Osteoblast (primary cell): ENCODE measurements at regions not wholly inside any gene's neighbourhood (a gene's known extent, or its start where the extent isn't known, plus 50 kb on each side); places are given as distances from the start of the nearest gene placed in this dataset.
A peak's percentile ranks its signal among the peaks of the same experiment; 100 is the strongest.

Experiments
- DNase-seq: peaks from one replicate; pipeline ENCODE4 v3.0.0; 2011; ENCODE audit warnings: low spot score, mixed read lengths; ENCODE audit not compliant: insufficient read length; ENCODE audit errors: missing footprints
- H2AFZ ChIP-seq: 2 replicates; pipeline ENCODE4 v1.6.0; 2011; ENCODE audit warnings: mild to moderate bottlenecking, low read length
- H3K27ac ChIP-seq: 2 replicates; pipeline ENCODE4 v1.5.1; 2011; ENCODE audit warnings: mild to moderate bottlenecking, low read depth, low read length, moderate library complexity
- H3K27me3 ChIP-seq: 2 replicates; pipeline ENCODE4 v1.6.0; 2012; ENCODE audit warnings: mild to moderate bottlenecking, control low read depth, inconsistent platforms, low read length, moderate library complexity; ENCODE audit not compliant: insufficient read depth
- H3K36me3 ChIP-seq: 2 replicates; pipeline ENCODE4 v1.5.1; 2011; ENCODE audit warnings: mild to moderate bottlenecking, low read length, control low read depth, moderate library complexity; ENCODE audit not compliant: insufficient read depth
- H3K4me1 ChIP-seq: 2 replicates; pipeline ENCODE4 v1.5.1; 2011; ENCODE audit warnings: mild to moderate bottlenecking, low read length, control low read depth, moderate library complexity; ENCODE audit not compliant: insufficient read depth
- H3K4me2 ChIP-seq: 2 replicates; pipeline ENCODE4 v1.6.0; 2011; ENCODE audit warnings: mild to moderate bottlenecking, low read length; ENCODE audit not compliant: insufficient read depth
- H3K4me3 ChIP-seq: fragments of 200-600 bp; sonication (generic); 3 replicates; pipeline ENCODE4 v1.5.1; 2012; ENCODE audit warnings: mild to moderate bottlenecking, low read length, inconsistent platforms; ENCODE audit not compliant: insufficient read depth
- H3K79me2 ChIP-seq: 2 replicates; pipeline ENCODE4 v1.6.0; 2012; ENCODE audit warnings: mild to moderate bottlenecking, low read length, control low read depth, inconsistent platforms; ENCODE audit not compliant: insufficient read depth
- H3K9me3 ChIP-seq: 2 replicates; pipeline ENCODE4 v1.5.1; 2011; ENCODE audit warnings: low read depth, low read length, control low read depth
- H4K20me1 ChIP-seq: 2 replicates; pipeline ENCODE4 v1.6.0; 2012; ENCODE audit warnings: mild to moderate bottlenecking, low read length, control low read depth; ENCODE audit not compliant: insufficient read depth
- TF ChIP-seq, protein P1 (sequence below): IDR thresholded peaks from 2 replicates; pipeline ENCODE4 v1.5.1; 2011; ENCODE audit warnings: mild to moderate bottlenecking, low read depth, low read length, moderate library complexity; ENCODE audit errors: extremely low read depth

DNA sequence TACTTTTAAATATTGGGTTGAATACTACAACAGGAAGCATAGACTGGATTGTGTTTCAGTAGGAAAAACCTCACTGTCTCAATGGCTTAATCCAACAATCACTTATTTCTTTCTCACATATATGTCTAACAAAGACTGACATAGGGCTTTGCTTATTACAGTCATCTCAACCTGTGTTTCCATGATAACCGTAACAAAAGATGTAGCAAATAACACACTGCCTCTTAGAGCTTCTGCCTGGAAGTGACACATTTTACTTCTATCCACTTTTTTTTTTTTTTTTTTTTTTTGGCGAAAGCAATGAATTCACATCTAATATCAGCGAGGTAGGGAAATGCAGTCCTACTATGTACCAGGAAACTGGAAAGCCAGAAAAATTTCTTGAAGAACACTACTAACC is 204.9 kb upstream of the CDKN2B start:
- H3K79me2 ChIP-seq: no peaks in the 10 kb centered on the region
- TF ChIP-seq, protein P1, sequence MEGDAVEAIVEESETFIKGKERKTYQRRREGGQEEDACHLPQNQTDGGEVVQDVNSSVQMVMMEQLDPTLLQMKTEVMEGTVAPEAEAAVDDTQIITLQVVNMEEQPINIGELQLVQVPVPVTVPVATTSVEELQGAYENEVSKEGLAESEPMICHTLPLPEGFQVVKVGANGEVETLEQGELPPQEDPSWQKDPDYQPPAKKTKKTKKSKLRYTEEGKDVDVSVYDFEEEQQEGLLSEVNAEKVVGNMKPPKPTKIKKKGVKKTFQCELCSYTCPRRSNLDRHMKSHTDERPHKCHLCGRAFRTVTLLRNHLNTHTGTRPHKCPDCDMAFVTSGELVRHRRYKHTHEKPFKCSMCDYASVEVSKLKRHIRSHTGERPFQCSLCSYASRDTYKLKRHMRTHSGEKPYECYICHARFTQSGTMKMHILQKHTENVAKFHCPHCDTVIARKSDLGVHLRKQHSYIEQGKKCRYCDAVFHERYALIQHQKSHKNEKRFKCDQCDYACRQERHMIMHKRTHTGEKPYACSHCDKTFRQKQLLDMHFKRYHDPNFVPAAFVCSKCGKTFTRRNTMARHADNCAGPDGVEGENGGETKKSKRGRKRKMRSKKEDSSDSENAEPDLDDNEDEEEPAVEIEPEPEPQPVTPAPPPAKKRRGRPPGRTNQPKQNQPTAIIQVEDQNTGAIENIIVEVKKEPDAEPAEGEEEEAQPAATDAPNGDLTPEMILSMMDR: no peak
- peak overlapping the region; percentile 35 for H3K27ac ChIP-seq
- H3K36me3 ChIP-seq: no peaks in the 10 kb centered on the region
- peaks cover 51% of the 10 kb centered on the region for H3K4me1 ChIP-seq
- no peaks in the 10 kb centered on the region for H3K9me3 ChIP-seq
- no peak overlapping the region for H3K4me2 ChIP-seq
- no peak overlapping the region for H3K4me3 ChIP-seq
- no peaks in the 10 kb centered on the region for H4K20me1 ChIP-seq
- no peaks in the 10 kb centered on the region for H3K27me3 ChIP-seq
- H2AFZ ChIP-seq: no peak overlapping the region
- DNase-seq: no peak

DNA sequence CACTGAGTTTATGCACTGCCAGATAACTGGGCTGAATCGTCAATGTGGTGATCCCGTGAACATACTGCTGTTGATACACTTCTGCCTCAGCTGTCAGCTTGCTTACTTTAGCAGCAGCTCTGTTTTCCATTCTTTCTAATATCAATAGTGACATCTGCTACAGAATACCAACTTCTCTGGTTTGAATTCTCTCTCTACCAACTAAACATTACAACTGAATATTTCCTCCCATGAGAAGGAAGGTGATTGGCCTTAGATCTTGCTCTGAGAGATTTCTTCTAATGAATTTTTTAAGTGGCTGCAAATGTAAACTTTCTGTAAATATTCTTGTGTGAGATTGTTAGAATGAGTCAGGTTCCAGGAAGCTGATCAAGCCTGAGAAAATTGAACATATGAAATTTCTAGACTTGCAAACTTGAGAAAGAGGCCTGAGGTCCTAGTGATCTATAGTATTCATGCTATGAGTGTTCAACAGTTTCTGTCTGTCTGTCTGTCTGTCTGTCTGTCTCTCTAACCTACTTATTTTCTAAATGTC is 205.5 kb upstream of the CDKN2B start:
- TF ChIP-seq, protein P1: no peak
- no peaks in the 10 kb centered on the region for H3K27me3 ChIP-seq
- peaks cover 46% of the 10 kb centered on the region for H3K4me1 ChIP-seq
- no peak overlapping the region for H3K4me3 ChIP-seq
- H2AFZ ChIP-seq: peak overlapping the region; percentile 36
- no peak overlapping the region for H3K4me2 ChIP-seq
- no peaks in the 10 kb centered on the region for H3K36me3 ChIP-seq
- H3K79me2 ChIP-seq: no peaks in the 10 kb centered on the region
- H4K20me1 ChIP-seq: no peaks in the 10 kb centered on the region
- no peaks in the 10 kb centered on the region for H3K9me3 ChIP-seq
- DNase-seq: peak; percentile 48
- peak overlapping the region; percentile 35 for H3K27ac ChIP-seq

DNA sequence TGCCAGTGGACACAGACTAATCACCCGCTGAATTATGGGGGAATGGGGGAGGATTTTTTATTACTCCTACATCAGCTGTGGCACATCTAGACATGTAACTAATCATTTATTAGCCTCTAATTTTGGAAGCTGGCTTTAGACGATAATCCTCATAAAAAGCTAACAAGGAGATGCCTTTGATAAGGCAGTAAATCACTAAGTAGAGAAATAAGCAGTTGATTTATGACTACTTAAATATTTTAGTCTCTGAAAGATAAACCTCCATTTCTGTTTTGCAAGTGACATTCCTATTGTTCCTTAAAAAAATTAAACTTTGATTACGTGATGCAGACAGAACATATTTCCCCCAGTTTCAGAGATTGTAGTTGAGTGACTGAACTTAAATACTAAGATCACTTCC is 206.4 kb upstream of the CDKN2B start:
- no peaks in the 10 kb centered on the region for H3K36me3 ChIP-seq
- no peaks in the 10 kb centered on the region for H3K9me3 ChIP-seq
- H3K4me1 ChIP-seq: peaks cover 42% of the 10 kb centered on the region
- H4K20me1 ChIP-seq: no peaks in the 10 kb centered on the region
- no peaks in the 10 kb centered on the region for H3K27me3 ChIP-seq
- H2AFZ ChIP-seq: no peak overlapping the region
- no peaks in the 10 kb centered on the region for H3K79me2 ChIP-seq
- no peak overlapping the region for H3K4me3 ChIP-seq
- no peak overlapping the region for H3K4me2 ChIP-seq
- TF ChIP-seq, protein P1: no peak
- H3K27ac ChIP-seq: no peak overlapping the region
- no peak for DNase-seq

DNA sequence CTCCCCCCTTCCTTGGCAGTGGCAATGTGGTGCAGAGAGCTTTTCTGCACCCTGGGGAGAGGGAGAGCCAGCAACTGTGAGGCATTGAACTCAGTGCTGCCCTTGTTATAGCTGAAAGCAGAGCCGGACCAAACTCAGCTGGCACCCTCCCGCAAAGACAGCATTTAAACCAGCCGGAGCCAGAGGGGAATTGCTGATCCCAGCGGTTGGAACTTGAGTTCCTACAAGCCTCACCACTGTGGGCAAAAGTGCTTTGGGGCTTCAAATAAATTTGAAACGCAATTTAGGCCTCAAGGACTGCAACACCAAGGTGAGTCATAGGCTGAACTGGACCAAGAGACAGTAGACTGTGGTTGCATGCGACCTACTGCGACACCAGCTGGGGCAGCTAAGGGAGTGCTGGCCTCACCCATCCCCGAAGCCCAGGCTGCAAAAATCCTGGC is 207.6 kb upstream of the CDKN2B start:
- Histone ChIP-seq H3K27me3 (no peaks in the 10 kb centered on the region), H2AFZ (peak overlapping the region; percentile 80), H3K4me3 (no peak overlapping the region), H3K27ac (no peak overlapping the region), H3K4me2 (peak overlapping the region; percentile 16), H3K79me2 (no peaks in the 10 kb centered on the region), H3K9me3 (no peaks in the 10 kb centered on the region), H3K4me1 (peaks cover 31% of the 10 kb centered on the region), H3K36me3 (no peaks in the 10 kb centered on the region), H4K20me1 (no peaks in the 10 kb centered on the region)
- no peak for DNase-seq
- TF ChIP-seq, protein P1: peak; percentile 23
